Esophagus muscularis mucosa (tissue), 4 donors: ENCODE measurements at regions not wholly inside any gene's neighbourhood (a gene's known extent, or its start where the extent isn't known, plus 50 kb on each side); places are given as distances from the start of the nearest gene placed in this dataset.

Source experiments
- DNase-seq: peaks from one replicate; pipeline ENCODE4 v3.0.0-alpha.2; 2017; ENCODE audit errors: extremely low spot score
- H3K27ac ChIP-seq, 4 donors: fragments of 200-600 bp; sonication (generic); replicated peaks in 1 of 4; 1 replicate in 3 of 4; 2 replicates in 1 of 4; pipeline ENCODE4 v1.5.1; 2016 to 2019; ENCODE audit warnings: mild to moderate bottlenecking in 1 of 4
- H3K27me3 ChIP-seq, 4 donors: fragments of 200-600 bp; sonication (generic); one replicate each; pipeline versions ENCODE4 v1.5.1 to v1.6.0; 2016 to 2019
- H3K36me3 ChIP-seq, 4 donors: fragments of 200-600 bp; sonication (generic); one replicate each; pipeline ENCODE4 v1.5.1; 2016 to 2019
- H3K4me1 ChIP-seq, 4 donors: fragments of 200-600 bp; sonication (generic); one replicate each; pipeline ENCODE4 v1.5.1; 2016 to 2019
- H3K4me3 ChIP-seq, 4 donors: fragments of 200-600 bp; sonication (generic); 1 replicate in 2 of 4; 2 replicates in 2 of 4; pipeline ENCODE4 v1.5.1; 2016 to 2019; ENCODE audit warnings: mild to moderate bottlenecking in 4 of 4, moderate library complexity in 1 of 4
- H3K9me3 ChIP-seq, 4 donors: fragments of 200-600 bp; sonication (generic); 1 replicate in 3 of 4; 2 replicates in 1 of 4; pipeline ENCODE4 v1.5.1; 2016 to 2019
- CTCF ChIP-seq, 3 experiments: fragments of 200-600 bp in 2 of 3; fragments of 450-650 bp in 1 of 3; sonication (generic) in 2 of 3; IDR thresholded peaks; one replicate each; pipeline ENCODE4 v1.5.1; 2017 to 2019; ENCODE audit warnings: antibody characterized with exemption in 3 of 3, mild to moderate bottlenecking in 2 of 3, moderate library complexity in 1 of 3
- EP300 ChIP-seq: sonication (generic); formaldehyde crosslinking; IDR thresholded peaks from one replicate; pipeline ENCODE4 v1.6.1; 2017; ENCODE audit warnings: antibody characterized with exemption
- POLR2A ChIP-seq: fragments of 450-650 bp; IDR thresholded peaks from one replicate; pipeline ENCODE4 v1.6.1; 2017; ENCODE audit warnings: antibody characterized with exemption, moderate library complexity, mild to moderate bottlenecking, low read depth
- POLR2AphosphoS5 ChIP-seq, 2 donors: sonication (generic); formaldehyde crosslinking; IDR thresholded peaks; one replicate each; pipeline ENCODE4 v1.6.1; 2017; ENCODE audit warnings: antibody characterized with exemption in 2 of 2
- WGBS: methylation state at CpG from one replicate; pipeline ENCODE4 v1.1.5; 2018; 5-methylcytosine and 5-hydroxymethylcytosine counted together
- intact Hi-C: fragments of 100-400 bp; cut with DNase I; formaldehyde crosslinking; loops from one replicate; pipeline ENCODE4 v1.15.1; 2023

- no peaks in the 10 kb centered on the region for H3K27me3 ChIP-seq
- no peak overlapping the region for H3K4me3 ChIP-seq
- no peaks in the 10 kb centered on the region for H3K4me1 ChIP-seq
- H3K36me3 ChIP-seq = no peaks in the 10 kb centered on the region
- no peak overlapping the region for H3K27ac ChIP-seq
- 29% methylated on average over 4 of the region's 4 CpGs for WGBS
- no peak for DNase-seq
- intact Hi-C loops = no loop called here
- H3K9me3 ChIP-seq = no peaks in the 10 kb centered on the region
- TF ChIP-seq POLR2A (no peak), POLR2AphosphoS5 (IDR thresholded peaks at IDR 0.05) (no peak), EP300 (no peak), CTCF (IDR thresholded peaks at IDR 0.05) (no peak)
These were observed 171.4 kb upstream of the SGCD start for GRCh38 chr5:156155598-156155997.

GRCh38 chr5:156164306-156164705 lies 162.7 kb upstream of the SGCD start:
- H3K36me3 ChIP-seq = no peaks in the 10 kb centered on the region
- no peak for DNase-seq
- no peak overlapping the region for H3K27ac ChIP-seq
- H3K9me3 ChIP-seq = no peaks in the 10 kb centered on the region
- 76% methylated on average over 2 of the region's 2 CpGs for WGBS
- no peaks in the 10 kb centered on the region for H3K4me1 ChIP-seq
- intact Hi-C loops = no loop called here
- no peak overlapping the region for H3K4me3 ChIP-seq
- H3K27me3 ChIP-seq = no peaks in the 10 kb centered on the region
- TF ChIP-seq CTCF (IDR thresholded peaks at IDR 0.05) = no peak
- TF ChIP-seq POLR2AphosphoS5 (IDR thresholded peaks at IDR 0.05) = no peak
- TF ChIP-seq POLR2A = no peak
- TF ChIP-seq EP300 = no peak

- TF ChIP-seq POLR2AphosphoS5 (IDR thresholded peaks at IDR 0.05) = no peak
- no peak for TF ChIP-seq POLR2A
- TF ChIP-seq EP300 = no peak
- no peak for TF ChIP-seq CTCF (IDR thresholded peaks at IDR 0.05)
- Histone ChIP-seq H3K4me1 (no peaks in the 10 kb centered on the region), H3K27me3 (no peaks in the 10 kb centered on the region), H3K36me3 (no peaks in the 10 kb centered on the region), H3K9me3 (no peaks in the 10 kb centered on the region), H3K27ac (no peak overlapping the region), H3K4me3 (no peak overlapping the region)
- no peak for DNase-seq
- 82% methylated on average over 1 of the region's 1 CpG for WGBS
- intact Hi-C loops = no loop called here
These were observed 157.5 kb upstream of the SGCD start for GRCh38 chr5:156169495-156169894.

GRCh38 chr5:156170351-156170961 lies 156.5 kb upstream of the SGCD start:
- no peak overlapping the region for H3K4me3 ChIP-seq
- intact Hi-C loops = no loop called here

More at GRCh38 chr5:156170351-156170961, 156.5 kb upstream of the SGCD start:
- DNase-seq = no peak
- Histone ChIP-seq H3K36me3 (no peaks in the 10 kb centered on the region), H3K27ac (no peak overlapping the region), H3K9me3 (no peaks in the 10 kb centered on the region), H3K27me3 (no peaks in the 10 kb centered on the region), H3K4me1 (no peaks in the 10 kb centered on the region)
- WGBS = 90% methylated on average over 4 of the region's 4 CpGs
- TF ChIP-seq CTCF (IDR thresholded peaks at IDR 0.05) = no peak
- no peak for TF ChIP-seq POLR2AphosphoS5 (IDR thresholded peaks at IDR 0.05)
- TF ChIP-seq POLR2A = no peak
- no peak for TF ChIP-seq EP300
